ENCODE measurements at regions not wholly inside any gene's neighbourhood (a gene's known extent, or its start where the extent isn't known, plus 50 kb on each side); places are given as distances from the start of the nearest gene placed in this dataset.
A peak's percentile ranks its signal among the peaks of the same experiment; 100 is the strongest.
"Not testable (repeated sequence)": the region's sequence is repeated elsewhere in the genome, so short reads cannot be mapped to it uniquely, and the experiment has no call there.

- DNase-seq, result not testable (repeated sequence)
Measured at GRCh38 chr15:84094720-84095119, 140.9 kb upstream of the GOLGA6L4 start.

GRCh38 chr15:84097053-84097452 is 138.5 kb upstream of the GOLGA6L4 start:
- not testable (repeated sequence) for DNase-seq

- no peak for DNase-seq
Measured at GRCh38 chr15:84098604-84099003, 137.0 kb upstream of the GOLGA6L4 start.

GRCh38 chr15:84099181-84099580 is 136.4 kb upstream of the GOLGA6L4 start:
- no peak for DNase-seq

- no peak for DNase-seq
Measured at GRCh38 chr15:84103345-84103744, 132.2 kb upstream of the GOLGA6L4 start.

- DNase-seq, result no peak
Measured at GRCh38 chr15:84104853-84105252, 130.7 kb upstream of the GOLGA6L4 start.

GRCh38 chr15:84108728-84109127 is 126.8 kb upstream of the GOLGA6L4 start:
- DNase-seq, result no peak

- no peak for DNase-seq
Measured at GRCh38 chr15:84111575-84111974, 124.0 kb upstream of the GOLGA6L4 start.

GRCh38 chr15:84112025-84112424 is 123.5 kb upstream of the GOLGA6L4 start:
- DNase-seq, result no peak

- DNase-seq, result no peak
Measured at GRCh38 chr15:84113919-84114318, 121.7 kb upstream of the GOLGA6L4 start.

- not testable (repeated sequence) for DNase-seq
Measured at GRCh38 chr15:84114680-84115079, 120.9 kb upstream of the GOLGA6L4 start.

GRCh38 chr15:84119351-84119750 is 116.2 kb upstream of the GOLGA6L4 start:
- DNase-seq, result not testable (repeated sequence)

- not testable (repeated sequence) for DNase-seq
Measured at GRCh38 chr15:84120903-84121302, 114.7 kb upstream of the GOLGA6L4 start.

- DNase-seq, result not testable (repeated sequence)
Measured at GRCh38 chr15:84128706-84129105, 106.9 kb upstream of the GOLGA6L4 start.

GRCh38 chr15:84130098-84130831 is 105.3 kb upstream of the GOLGA6L4 start:
- not testable (repeated sequence) for DNase-seq

GRCh38 chr15:84135931-84136456 is 99.6 kb upstream of the GOLGA6L4 start:
- DNase-seq, result not testable (repeated sequence)

GRCh38 chr15:84142888-84143337 is 92.7 kb upstream of the GOLGA6L4 start:
- peak; percentile 66 to 67 for DNase-seq

- DNase-seq, result no peak
Measured at GRCh38 chr15:84143753-84144314, 91.7 kb upstream of the GOLGA6L4 start.

- DNase-seq, result not testable (repeated sequence)
Measured at GRCh38 chr15:84144946-84145345, 90.6 kb upstream of the GOLGA6L4 start.

- DNase-seq, result not testable (repeated sequence)
Measured at GRCh38 chr15:84146299-84146698, 89.3 kb upstream of the GOLGA6L4 start.

GRCh38 chr15:84147307-84147706 is 88.3 kb upstream of the GOLGA6L4 start:
- not testable (repeated sequence) for DNase-seq

GRCh38 chr15:84151205-84151931 is 84.2 kb upstream of the GOLGA6L4 start:
- no peak for DNase-seq

- DNase-seq, result not testable (repeated sequence)
Measured at GRCh38 chr15:84152381-84152979, 83.1 kb upstream of the GOLGA6L4 start.

All from SHP77 (cell line).